KMS-11 (cell line): ENCODE measurements at regions not wholly inside any gene's neighbourhood (a gene's known extent, or its start where the extent isn't known, plus 50 kb on each side); places are given as distances from the start of the nearest gene placed in this dataset.
"Not testable (repeated sequence)": the region's sequence is repeated elsewhere in the genome, so short reads cannot be mapped to it uniquely, and the experiment has no call there.

Experiments
- H2AFZ ChIP-seq: fragments of 200-600 bp; sonication (generic); 2 replicates; pipeline ENCODE4 v1.6.1; 2016; ENCODE audit warnings: antibody characterized with exemption, mixed run types, low read depth
- H3K27ac ChIP-seq: fragments of 200-600 bp; sonication (generic); 2 replicates; pipeline ENCODE4 v1.6.1; 2016; ENCODE audit warnings: mild to moderate bottlenecking, mixed run types
- H3K27me3 ChIP-seq: fragments of 200-600 bp; sonication (generic); 2 replicates; pipeline ENCODE4 v1.6.1; 2017; ENCODE audit warnings: mild to moderate bottlenecking, low read depth, mixed run types, moderate library complexity; ENCODE audit not compliant: insufficient read depth
- H3K36me3 ChIP-seq: fragments of 200-600 bp; sonication (generic); 2 replicates; pipeline ENCODE4 v1.6.1; 2017; ENCODE audit warnings: mild to moderate bottlenecking, mixed run types; ENCODE audit not compliant: insufficient read depth
- H3K4me1 ChIP-seq: fragments of 200-600 bp; sonication (generic); 2 replicates; pipeline ENCODE4 v1.6.1; 2016; ENCODE audit warnings: mild to moderate bottlenecking, low read depth, mixed run types; ENCODE audit not compliant: poor library complexity, severe bottlenecking
- H3K4me2 ChIP-seq: fragments of 200-600 bp; sonication (generic); 2 replicates; pipeline ENCODE4 v1.7.0; 2016; ENCODE audit warnings: mild to moderate bottlenecking, mixed run types
- H3K4me3 ChIP-seq: fragments of 200-600 bp; sonication (generic); IDR thresholded peaks from 2 replicates; pipeline ENCODE4 v1.6.1; 2017; ENCODE audit warnings: low read depth, low read length, mixed read lengths; ENCODE audit not compliant: insufficient read depth
- H3K79me2 ChIP-seq: fragments of 200-600 bp; sonication (generic); 2 replicates; pipeline ENCODE4 v1.6.1; 2016; ENCODE audit warnings: low read depth, mixed run types; ENCODE audit not compliant: insufficient read depth
- H3K9ac ChIP-seq: fragments of 200-600 bp; sonication (generic); 2 replicates; pipeline ENCODE4 v1.6.1; 2016; ENCODE audit warnings: mild to moderate bottlenecking, mixed run types
- H4K20me1 ChIP-seq: fragments of 200-600 bp; sonication (generic); 2 replicates; pipeline ENCODE4 v1.6.1; 2016; ENCODE audit warnings: mild to moderate bottlenecking, mixed run types; ENCODE audit not compliant: insufficient read depth
- CTCF ChIP-seq: fragments of 200-600 bp; sonication (generic); conservative IDR thresholded peaks from 2 replicates; pipeline ENCODE4 v1.6.1; 2017; ENCODE audit warnings: low read depth, mild to moderate bottlenecking, antibody characterized with exemption, low read length, moderate library complexity, mixed read lengths

GRCh38 chr5:158494541-158494940 is 605.2 kb downstream of the EBF1 start:
- Histone ChIP-seq H3K4me2 (no peak overlapping the region), H2AFZ (no peak overlapping the region), H3K9ac (no peak overlapping the region), H4K20me1 (no peaks in the 10 kb centered on the region), H3K27ac (no peak overlapping the region), H3K4me1 (no peaks in the 10 kb centered on the region), H3K4me3 (no peak overlapping the region), H3K27me3 (no peaks in the 10 kb centered on the region), H3K36me3 (no peaks in the 10 kb centered on the region), H3K79me2 (no peaks in the 10 kb centered on the region)
- no peak for TF ChIP-seq CTCF

- H3K79me2 ChIP-seq, H3K4me1 ChIP-seq, H3K36me3 ChIP-seq, H3K27ac ChIP-seq, H3K4me2 ChIP-seq, H3K9ac ChIP-seq, H4K20me1 ChIP-seq, H3K27me3 ChIP-seq, H3K4me3 ChIP-seq, H2AFZ ChIP-seq: not testable (repeated sequence)
Observed at GRCh38 chr5:158494044-158494443, 605.7 kb downstream of the EBF1 start.

GRCh38 chr5:158492841-158493242 is 606.9 kb downstream of the EBF1 start:
- Histone ChIP-seq H3K4me2 (no peak overlapping the region), H3K9ac (no peak overlapping the region), H3K4me3 (no peak overlapping the region), H2AFZ (no peak overlapping the region), H3K79me2 (no peaks in the 10 kb centered on the region), H3K36me3 (no peaks in the 10 kb centered on the region), H3K27me3 (no peaks in the 10 kb centered on the region), H4K20me1 (no peaks in the 10 kb centered on the region), H3K27ac (no peak overlapping the region), H3K4me1 (no peaks in the 10 kb centered on the region)
- TF ChIP-seq CTCF, result no peak

- Histone ChIP-seq H3K4me3 (no peak overlapping the region), H3K9ac (no peak overlapping the region), H3K27me3 (no peaks in the 10 kb centered on the region), H3K79me2 (no peaks in the 10 kb centered on the region), H4K20me1 (no peaks in the 10 kb centered on the region), H2AFZ (no peak overlapping the region), H3K4me2 (no peak overlapping the region), H3K27ac (no peak overlapping the region), H3K36me3 (no peaks in the 10 kb centered on the region), H3K4me1 (no peaks in the 10 kb centered on the region)
- TF ChIP-seq CTCF, result no peak
Observed at GRCh38 chr5:158492136-158492535, 607.6 kb downstream of the EBF1 start.

- no peak overlapping the region for H2AFZ ChIP-seq
- H4K20me1 ChIP-seq, result no peaks in the 10 kb centered on the region
- H3K27me3 ChIP-seq, result no peaks in the 10 kb centered on the region
- no peaks in the 10 kb centered on the region for H3K4me1 ChIP-seq
- H3K79me2 ChIP-seq, result no peaks in the 10 kb centered on the region
- no peak overlapping the region for H3K4me3 ChIP-seq
- H3K9ac ChIP-seq, result no peak overlapping the region
- no peak overlapping the region for H3K27ac ChIP-seq
- no peak for TF ChIP-seq CTCF
- H3K4me2 ChIP-seq, result no peak overlapping the region
- H3K36me3 ChIP-seq, result no peaks in the 10 kb centered on the region
Observed at GRCh38 chr5:158487664-158488063, 612.1 kb downstream of the EBF1 start.
